ENCODE measurements at regions not wholly inside any gene's neighbourhood (a gene's known extent, or its start where the extent isn't known, plus 50 kb on each side); places are given as distances from the start of the nearest gene placed in this dataset.

- DNase-seq (ENCODE audit: low read depth, low spot score) = no peak
- Mint-ChIP-seq H3K27ac (ENCODE audit: unreplicated experiment) (no peak overlapping the region), H3K9me3 (peaks cover 2% of the 10 kb centered on the region), H3K4me3 (no peak overlapping the region), H3K4me1 (peaks cover 33% of the 10 kb centered on the region), H3K36me3 (ENCODE audit: low read depth) (peaks cover 2% of the 10 kb centered on the region), H3K27me3 (ENCODE audit: low read depth) (no peaks in the 10 kb centered on the region)
- TF ChIP-seq, protein P1, sequence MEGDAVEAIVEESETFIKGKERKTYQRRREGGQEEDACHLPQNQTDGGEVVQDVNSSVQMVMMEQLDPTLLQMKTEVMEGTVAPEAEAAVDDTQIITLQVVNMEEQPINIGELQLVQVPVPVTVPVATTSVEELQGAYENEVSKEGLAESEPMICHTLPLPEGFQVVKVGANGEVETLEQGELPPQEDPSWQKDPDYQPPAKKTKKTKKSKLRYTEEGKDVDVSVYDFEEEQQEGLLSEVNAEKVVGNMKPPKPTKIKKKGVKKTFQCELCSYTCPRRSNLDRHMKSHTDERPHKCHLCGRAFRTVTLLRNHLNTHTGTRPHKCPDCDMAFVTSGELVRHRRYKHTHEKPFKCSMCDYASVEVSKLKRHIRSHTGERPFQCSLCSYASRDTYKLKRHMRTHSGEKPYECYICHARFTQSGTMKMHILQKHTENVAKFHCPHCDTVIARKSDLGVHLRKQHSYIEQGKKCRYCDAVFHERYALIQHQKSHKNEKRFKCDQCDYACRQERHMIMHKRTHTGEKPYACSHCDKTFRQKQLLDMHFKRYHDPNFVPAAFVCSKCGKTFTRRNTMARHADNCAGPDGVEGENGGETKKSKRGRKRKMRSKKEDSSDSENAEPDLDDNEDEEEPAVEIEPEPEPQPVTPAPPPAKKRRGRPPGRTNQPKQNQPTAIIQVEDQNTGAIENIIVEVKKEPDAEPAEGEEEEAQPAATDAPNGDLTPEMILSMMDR (conservative IDR thresholded peaks at IDR 0.05) = no peak
These were observed 1074.3 kb downstream of the TTLL7 start for GRCh38 chr1:82924666-82925065.

DNA sequence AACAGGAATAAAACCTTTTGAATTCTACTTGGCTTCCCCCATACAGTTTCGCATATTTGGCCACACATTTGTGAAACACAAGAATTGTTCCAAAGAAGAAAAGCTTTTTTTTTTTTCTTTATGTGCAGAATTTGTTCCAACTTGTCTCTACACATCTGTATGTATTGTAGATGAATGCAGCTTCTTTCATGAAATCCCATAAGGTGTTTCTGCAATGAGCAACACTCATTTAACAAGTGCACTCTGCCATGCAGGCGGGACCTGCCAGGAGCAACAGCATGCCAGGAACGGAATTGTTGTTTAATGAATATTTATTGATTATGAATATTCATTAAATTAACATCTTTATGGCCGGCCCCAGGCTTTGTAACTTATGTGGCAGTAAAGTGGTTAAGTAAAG, 1075.0 kb downstream of the TTLL7 start:
- Mint-ChIP-seq H3K36me3 (ENCODE audit: low read depth) (peaks cover 2% of the 10 kb centered on the region), H3K27me3 (ENCODE audit: low read depth) (no peaks in the 10 kb centered on the region), H3K4me1 (peaks cover 40% of the 10 kb centered on the region), H3K4me3 (no peak overlapping the region), H3K9me3 (peaks cover 2% of the 10 kb centered on the region), H3K27ac (ENCODE audit: unreplicated experiment) (no peak overlapping the region)
- TF ChIP-seq, protein P1 (conservative IDR thresholded peaks at IDR 0.05) = no peak
- no peak for DNase-seq (ENCODE audit: low read depth, low spot score)

DNA sequence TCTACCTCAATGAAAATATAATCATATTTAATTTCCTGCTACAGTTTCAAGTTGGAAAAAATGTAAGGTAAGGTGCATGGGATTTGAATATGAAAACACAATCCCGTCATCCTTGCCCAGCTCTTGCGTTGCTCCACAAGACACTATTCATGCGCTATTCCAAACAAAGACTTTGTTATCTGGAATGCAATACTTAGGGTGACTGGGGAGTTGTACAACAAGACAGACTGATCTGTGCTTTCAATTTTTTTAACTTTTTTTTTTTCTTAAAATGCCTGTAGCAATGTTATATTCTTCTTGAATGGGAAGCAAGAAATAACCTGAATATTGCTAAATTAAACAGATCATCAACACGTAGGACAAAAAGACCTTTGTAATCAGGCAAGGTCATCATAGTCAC, 1077.2 kb downstream of the TTLL7 start:
- Mint-ChIP-seq H3K27me3 (ENCODE audit: low read depth) (no peaks in the 10 kb centered on the region), H3K27ac (ENCODE audit: unreplicated experiment) (peak overlapping the region; percentile 2), H3K4me1 (peaks cover 35% of the 10 kb centered on the region), H3K9me3 (no peaks in the 10 kb centered on the region), H3K4me3 (peak overlapping the region; percentile 33), H3K36me3 (ENCODE audit: low read depth) (no peaks in the 10 kb centered on the region)
- TF ChIP-seq, protein P1 (conservative IDR thresholded peaks at IDR 0.05) = no peak
- DNase-seq (ENCODE audit: low read depth, low spot score) = no peak

DNA sequence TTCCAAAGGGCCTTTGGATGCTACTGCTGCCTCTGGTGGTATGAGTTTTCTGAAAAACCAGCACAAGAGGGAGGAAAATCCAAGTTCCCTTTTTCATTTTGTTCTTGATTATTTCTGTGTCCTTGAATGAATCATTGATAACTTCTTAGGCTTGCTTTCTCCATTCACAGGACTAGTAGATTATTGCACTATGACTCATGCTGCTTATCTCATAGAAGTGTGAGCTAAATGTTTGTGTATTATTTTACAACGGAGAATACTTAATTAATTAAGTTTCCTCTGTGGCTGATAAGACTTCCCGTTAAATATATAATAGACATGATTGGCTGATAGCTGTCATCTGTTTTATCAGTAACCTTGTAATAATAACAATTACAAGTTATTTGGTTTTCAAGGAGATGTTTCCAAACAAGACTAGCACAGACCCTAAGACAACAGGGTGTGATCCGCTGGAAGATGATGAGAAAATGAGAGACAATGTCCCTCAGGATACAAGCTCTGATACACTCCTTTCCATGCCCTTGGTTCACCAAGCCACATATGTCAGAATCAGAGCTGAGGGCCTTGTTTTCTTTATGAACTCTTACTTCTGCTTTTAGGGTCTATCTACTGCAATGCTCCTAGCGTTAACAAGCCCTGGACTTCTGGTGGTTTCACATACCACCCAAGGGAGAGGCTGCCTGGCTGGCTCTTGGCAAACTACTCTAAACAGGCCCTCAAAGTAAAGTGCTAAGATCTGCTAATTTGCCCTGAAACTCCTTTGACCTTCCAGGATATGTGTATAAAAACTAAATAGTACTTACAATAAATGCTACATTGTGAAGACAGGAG, 1078.3 kb downstream of the TTLL7 start:
- H3K27ac Mint-ChIP-seq (ENCODE audit: unreplicated experiment) = peak overlapping the region; percentile 84

DNA sequence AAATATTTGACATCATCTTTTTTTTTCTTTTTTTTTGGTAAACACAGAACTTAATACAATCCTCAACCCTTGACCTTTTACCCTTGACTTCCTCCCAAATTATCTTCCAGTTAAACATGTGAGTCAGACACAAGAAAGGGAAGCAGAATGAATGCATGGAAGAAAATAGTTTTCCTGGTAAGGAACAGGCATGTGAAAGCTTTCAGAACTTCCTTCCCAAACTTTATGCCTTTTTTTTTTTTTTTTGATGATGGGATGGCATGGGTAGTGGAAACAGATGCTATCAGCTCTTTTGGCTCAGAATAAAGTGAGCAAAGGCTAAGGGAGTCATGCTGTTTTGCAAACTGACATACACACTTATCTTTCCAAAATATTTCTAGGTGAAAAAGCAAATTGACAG, 1079.1 kb downstream of the TTLL7 start:
- DNase-seq (ENCODE audit: low read depth, low spot score) = no peak
- Mint-ChIP-seq H3K4me3 (no peak overlapping the region), H3K9me3 (no peaks in the 10 kb centered on the region), H3K27ac (ENCODE audit: unreplicated experiment) (no peak overlapping the region), H3K4me1 (peaks cover 44% of the 10 kb centered on the region), H3K27me3 (ENCODE audit: low read depth) (no peaks in the 10 kb centered on the region), H3K36me3 (ENCODE audit: low read depth) (no peaks in the 10 kb centered on the region)
- TF ChIP-seq, protein P1 (conservative IDR thresholded peaks at IDR 0.05) = no peak

More for the DNA sequence above, 1078.3 kb downstream of the TTLL7 start:
- peaks cover 36% of the 10 kb centered on the region for H3K4me1 Mint-ChIP-seq
- TF ChIP-seq, protein P1 (conservative IDR thresholded peaks at IDR 0.05) = no peak
- H3K4me3 Mint-ChIP-seq = peak overlapping the region; percentile 11
- DNase-seq (ENCODE audit: low read depth, low spot score) = no peak
- no peaks in the 10 kb centered on the region for H3K36me3 Mint-ChIP-seq (ENCODE audit: low read depth)
- no peaks in the 10 kb centered on the region for H3K9me3 Mint-ChIP-seq
- H3K27me3 Mint-ChIP-seq (ENCODE audit: low read depth) = no peaks in the 10 kb centered on the region
